Stimulated activated CD4-positive, alpha-beta T cell treated with anti-CD3 and anti-CD28 coated beads, Interleukin-4, amount 100 ng/mL, for 24 hours (primary cell): ENCODE measurements at regions not wholly inside any gene's neighbourhood (a gene's known extent, or its start where the extent isn't known, plus 50 kb on each side); places are given as distances from the start of the nearest gene placed in this dataset.
"Not testable (repeated sequence)": the region's sequence is repeated elsewhere in the genome, so short reads cannot be mapped to it uniquely, and the experiment has no call there.

ENCODE experiments used
- DNase-seq: peaks from one replicate; pipeline ENCODE4 v3.0.0-alpha.2; 2020

GRCh38 chr10:105761576-105762260 is 1120.6 kb downstream of the SORCS3 start:
- no peak for DNase-seq

GRCh38 chr10:105759669-105760068 is 1118.6 kb downstream of the SORCS3 start:
- no peak for DNase-seq

GRCh38 chr10:105758209-105758998 is 1117.3 kb downstream of the SORCS3 start:
- DNase-seq = no peak

GRCh38 chr10:105757302-105757701 is 1116.2 kb downstream of the SORCS3 start:
- DNase-seq = no peak

GRCh38 chr10:105756386-105756785 is 1115.3 kb downstream of the SORCS3 start:
- no peak for DNase-seq

- no peak for DNase-seq
Measured at GRCh38 chr10:105751688-105752087, 1110.6 kb downstream of the SORCS3 start.

GRCh38 chr10:105745596-105746148 is 1104.6 kb downstream of the SORCS3 start:
- no peak for DNase-seq

- DNase-seq = no peak
Measured at GRCh38 chr10:105743343-105744056, 1102.4 kb downstream of the SORCS3 start.

- DNase-seq = no peak
Measured at GRCh38 chr10:105742923-105743322, 1101.8 kb downstream of the SORCS3 start.

- DNase-seq = no peak
Measured at GRCh38 chr10:105742184-105742583, 1101.1 kb downstream of the SORCS3 start.

GRCh38 chr10:105734479-105734878 is 1093.4 kb downstream of the SORCS3 start:
- no peak for DNase-seq

GRCh38 chr10:105733924-105734323 is 1092.8 kb downstream of the SORCS3 start:
- no peak for DNase-seq

- DNase-seq = no peak
Measured at GRCh38 chr10:105729428-105729827, 1088.3 kb downstream of the SORCS3 start.

GRCh38 chr10:105727586-105727985 is 1086.5 kb downstream of the SORCS3 start:
- not testable (repeated sequence) for DNase-seq

GRCh38 chr10:105727131-105727530 is 1086.0 kb downstream of the SORCS3 start:
- DNase-seq = no peak

GRCh38 chr10:105726149-105726548 is 1085.1 kb downstream of the SORCS3 start:
- no peak for DNase-seq

- no peak for DNase-seq
Measured at GRCh38 chr10:105725007-105725406, 1083.9 kb downstream of the SORCS3 start.

- DNase-seq = no peak
Measured at GRCh38 chr10:105718207-105718995, 1077.3 kb downstream of the SORCS3 start.

- DNase-seq = no peak
Measured at GRCh38 chr10:105714728-105715127, 1073.6 kb downstream of the SORCS3 start.

GRCh38 chr10:105707603-105708002 is 1066.5 kb downstream of the SORCS3 start:
- DNase-seq = no peak

- DNase-seq = no peak
Measured at GRCh38 chr10:105706281-105707026, 1065.4 kb downstream of the SORCS3 start.

- DNase-seq = no peak
Measured at GRCh38 chr10:105702211-105702610, 1061.1 kb downstream of the SORCS3 start.
